Non-pigmented ciliary epithelial cell (primary cell): ENCODE measurements at regions not wholly inside any gene's neighbourhood (a gene's known extent, or its start where the extent isn't known, plus 50 kb on each side); places are given as distances from the start of the nearest gene placed in this dataset.

Experiments
- DNase-seq: peaks from one replicate; pipeline ENCODE4 v3.0.0-alpha.2; 2010; ENCODE audit warnings: low read depth

- DNase-seq = no peak
These were observed 255.8 kb downstream of the CYP26B1 start for GRCh38 chr2:71891719-71892422.

- no peak for DNase-seq
These were observed 256.5 kb downstream of the CYP26B1 start for GRCh38 chr2:71891155-71891554.

DNA sequence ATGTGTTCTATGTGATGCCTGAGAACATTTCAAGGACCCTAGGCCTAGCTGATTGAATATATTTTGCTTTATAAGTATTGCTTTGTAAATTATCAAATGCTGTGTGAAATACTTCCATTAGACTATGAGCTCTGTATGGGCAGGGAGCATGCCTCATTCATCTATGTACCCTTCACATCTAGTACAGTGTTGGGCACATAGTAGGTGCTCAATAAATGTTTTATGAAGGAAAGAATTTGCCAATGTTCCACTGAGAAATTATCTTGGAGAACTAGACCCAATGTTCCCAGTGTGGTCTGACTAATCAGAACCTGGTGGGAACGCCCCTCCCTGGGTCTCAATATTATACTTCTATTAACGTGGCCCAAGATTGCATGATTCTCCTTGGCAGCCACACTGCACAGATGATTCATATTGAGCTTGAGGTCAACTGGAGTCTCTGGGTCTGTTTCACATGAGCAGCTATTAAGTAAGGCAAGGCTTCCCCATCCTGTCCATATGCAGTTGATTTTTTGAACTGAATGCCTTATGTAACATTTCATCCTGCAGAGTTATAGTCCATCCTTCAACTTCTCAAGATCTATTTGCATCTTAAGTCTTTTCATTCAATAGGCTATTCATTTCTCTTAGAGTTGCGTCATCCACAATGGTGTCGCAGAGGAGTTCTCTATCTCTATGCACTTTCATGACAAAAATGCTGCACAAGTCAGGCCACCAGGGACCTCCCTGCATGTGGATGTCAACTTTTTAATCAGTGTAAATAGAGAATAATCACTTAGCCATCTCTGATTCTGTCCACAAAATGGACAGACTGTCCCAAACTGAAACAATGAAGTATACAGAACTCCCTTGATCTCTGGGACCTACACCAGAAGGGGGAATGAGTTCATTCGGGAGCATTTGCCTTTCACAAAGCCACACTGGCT lies 257.6 kb downstream of the CYP26B1 start:
- DNase-seq = peak; percentile 74

- no peak for DNase-seq
These were observed 258.8 kb downstream of the CYP26B1 start for GRCh38 chr2:71888751-71889445.

DNA sequence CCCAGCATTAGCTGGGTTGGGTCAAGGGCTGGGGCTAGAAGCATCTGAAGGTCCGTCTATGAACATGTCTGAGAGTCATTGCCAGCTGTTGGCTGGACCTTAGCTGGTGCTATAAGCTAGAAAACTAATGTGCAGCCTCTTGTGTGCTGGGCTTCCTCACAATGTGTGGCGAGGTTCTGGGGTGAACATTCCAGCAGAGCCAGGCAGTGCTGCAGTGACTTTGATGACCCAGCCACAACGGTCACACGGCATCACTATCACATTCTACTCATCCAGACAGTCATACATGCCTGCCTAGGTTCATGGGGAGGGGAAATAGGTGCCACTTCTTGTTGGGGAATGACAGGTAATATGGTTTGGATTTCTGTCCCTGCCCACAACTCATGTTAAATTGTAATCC lies 260.5 kb downstream of the CYP26B1 start:
- no peak for DNase-seq

DNA sequence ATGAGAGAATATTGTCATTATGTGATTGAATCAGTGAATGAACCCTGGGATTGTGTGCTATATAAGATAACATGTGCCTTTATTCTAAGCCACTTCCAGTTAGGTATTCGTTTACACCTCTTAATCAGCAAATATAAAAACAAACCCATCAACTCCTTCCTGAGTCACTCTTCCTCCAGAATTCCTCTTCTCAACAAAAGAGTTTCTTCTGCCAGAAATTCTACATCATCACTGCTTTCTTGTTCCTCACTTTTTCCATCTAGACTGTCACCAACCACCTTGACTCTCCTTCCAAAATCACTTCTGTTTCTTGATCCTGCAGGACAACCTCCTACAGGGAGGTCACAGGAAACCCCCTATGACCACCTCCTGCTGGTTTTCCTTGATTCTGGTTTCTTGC lies 261.4 kb downstream of the CYP26B1 start:
- DNase-seq = no peak

- DNase-seq = peak; percentile 36
These were observed 263.2 kb downstream of the CYP26B1 start for GRCh38 chr2:71884303-71885042.

DNA sequence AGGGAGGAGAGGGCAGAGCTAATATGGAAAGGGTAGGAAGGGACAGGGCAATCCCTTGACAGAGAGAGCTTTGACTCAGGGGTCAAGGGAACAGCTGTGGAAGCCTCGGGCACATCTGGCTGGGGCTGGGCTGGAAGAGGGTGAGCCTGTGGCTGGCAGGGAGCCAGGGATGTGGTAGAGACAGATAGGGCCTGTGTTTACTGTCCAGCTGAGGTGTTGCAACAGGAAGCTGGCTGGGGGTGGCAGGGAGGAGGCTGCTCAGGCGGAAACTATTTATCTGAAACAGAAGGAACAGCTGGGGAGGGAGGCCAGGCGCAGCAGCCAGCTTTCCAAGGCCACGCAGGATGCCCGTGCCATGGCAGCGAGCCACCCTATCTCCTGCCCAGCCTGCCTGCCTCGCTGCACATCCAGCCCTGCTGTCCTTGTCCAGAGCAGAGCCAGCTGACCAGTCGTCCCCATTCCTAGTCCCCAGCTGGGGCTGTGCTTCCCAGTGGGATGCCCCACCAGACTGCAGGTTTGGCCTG lies 264.7 kb downstream of the CYP26B1 start:
- DNase-seq = peak; percentile 55

DNA sequence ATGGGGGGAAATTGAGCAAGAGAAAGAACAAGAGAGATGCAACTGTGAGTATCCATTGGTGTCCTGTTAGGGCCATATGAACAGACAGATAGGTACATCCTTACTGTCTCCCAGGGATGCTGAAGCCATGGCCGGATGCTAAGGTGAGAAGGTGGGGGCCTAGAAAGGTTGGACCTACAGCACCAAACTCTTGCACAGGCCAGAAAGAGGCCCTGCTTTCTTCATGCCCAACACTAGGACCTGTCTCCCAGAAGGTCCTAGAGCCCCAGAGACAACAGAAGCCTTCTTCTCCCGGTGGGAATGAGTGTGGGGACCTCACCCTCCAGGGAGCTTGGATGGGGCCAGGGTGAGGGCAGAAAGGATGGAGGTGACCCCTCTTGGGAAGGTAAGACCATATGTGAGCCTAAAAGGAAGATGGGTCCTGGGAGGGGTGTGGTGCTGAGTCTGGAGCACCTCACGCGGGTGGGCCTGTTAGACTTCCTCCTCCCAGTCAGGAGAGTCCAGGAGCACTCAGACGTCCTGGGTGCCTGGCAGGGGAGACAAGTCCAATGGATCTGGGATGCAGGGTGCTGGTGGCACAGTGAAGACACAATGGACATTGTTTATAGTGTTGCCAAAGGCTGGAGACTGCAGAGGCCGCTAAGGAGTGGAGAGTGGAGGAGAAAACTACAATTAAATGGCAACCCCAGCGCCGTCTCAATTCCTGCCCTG lies 265.3 kb downstream of the CYP26B1 start:
- no peak for DNase-seq

DNA sequence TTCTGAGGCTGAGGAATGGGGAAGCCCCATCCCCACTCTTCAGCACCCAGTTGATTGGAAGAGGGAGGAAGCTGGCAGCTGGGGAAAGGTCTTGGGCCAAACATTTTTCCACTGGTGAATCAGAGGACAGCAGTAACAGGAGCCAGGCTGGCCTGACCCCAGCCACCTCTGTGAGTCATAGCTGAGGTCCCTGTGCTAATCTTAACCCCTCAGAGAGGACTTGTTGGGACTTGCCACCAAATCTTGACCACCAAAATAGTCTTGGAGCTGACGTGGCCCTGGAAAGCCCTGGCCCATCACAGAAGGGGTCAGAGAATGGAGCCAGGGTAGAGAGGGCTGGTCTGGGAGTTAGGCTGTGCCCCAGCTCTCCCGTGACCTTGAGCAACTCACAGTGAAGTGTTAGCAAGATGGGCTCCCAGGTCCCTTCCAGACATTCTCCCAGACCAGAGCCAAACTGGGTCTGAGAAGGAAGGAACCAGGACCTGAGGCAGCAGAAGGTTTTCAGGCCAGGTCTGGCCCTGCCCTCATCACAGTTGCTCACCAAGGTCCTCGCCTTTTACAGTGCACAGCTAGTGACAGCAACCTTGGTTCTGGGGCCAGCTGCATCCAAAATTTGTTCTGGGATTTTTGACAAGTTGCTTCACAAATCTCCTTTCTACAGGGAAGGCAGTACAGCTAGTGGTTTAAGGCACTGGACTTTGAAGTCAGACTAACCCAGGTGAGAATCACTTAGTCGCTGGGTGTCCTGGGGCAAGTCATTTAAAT lies 266.6 kb downstream of the CYP26B1 start:
- no peak for DNase-seq

GRCh38 chr2:71880287-71880686 lies 267.4 kb downstream of the CYP26B1 start:
- no peak for DNase-seq

GRCh38 chr2:71879509-71880184 lies 268.0 kb downstream of the CYP26B1 start:
- DNase-seq = no peak

DNA sequence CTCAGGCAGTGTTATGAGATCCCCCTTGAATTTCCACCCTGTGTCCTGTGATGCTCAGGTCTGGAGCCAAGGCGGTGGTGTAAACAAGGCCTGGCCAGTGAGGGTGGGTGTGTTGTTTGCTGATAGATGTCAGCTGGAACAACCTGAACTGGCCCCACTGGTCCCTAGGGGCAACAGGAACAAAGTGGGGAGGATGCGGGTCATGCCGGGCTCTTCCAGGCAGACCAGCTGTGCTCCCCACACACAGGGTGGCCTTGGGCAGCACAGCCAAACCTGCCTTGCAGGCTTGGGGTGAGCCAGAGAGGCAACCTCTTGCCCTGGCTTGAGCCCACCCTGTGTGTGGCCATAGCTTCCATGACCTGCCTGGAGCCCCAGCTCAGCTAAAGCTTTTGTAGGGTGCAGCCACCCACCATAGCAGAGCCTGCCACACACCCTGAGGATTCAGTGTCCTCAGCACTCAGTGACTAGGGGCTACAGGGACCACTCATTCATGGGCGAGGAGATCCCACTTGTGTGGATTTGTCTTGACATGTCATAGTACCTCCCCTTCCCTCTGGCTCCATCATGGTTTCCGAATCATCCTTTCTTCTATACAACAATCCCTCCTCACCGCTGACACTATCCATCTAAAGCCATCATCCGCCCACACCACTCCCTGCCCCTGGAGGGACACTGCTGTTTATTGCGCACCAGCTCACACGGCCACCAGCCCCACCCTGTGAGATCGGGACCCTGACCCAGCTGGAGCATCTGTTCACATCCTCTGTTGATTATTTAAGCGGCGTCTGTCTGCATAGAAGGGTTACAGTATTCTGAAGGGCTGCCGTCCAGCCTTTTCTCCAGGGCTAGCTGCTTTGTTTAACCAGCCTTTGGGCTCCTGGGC lies 268.8 kb downstream of the CYP26B1 start:
- no peak for DNase-seq

- DNase-seq = no peak
These were observed 270.0 kb downstream of the CYP26B1 start for GRCh38 chr2:71877636-71878035.

DNA sequence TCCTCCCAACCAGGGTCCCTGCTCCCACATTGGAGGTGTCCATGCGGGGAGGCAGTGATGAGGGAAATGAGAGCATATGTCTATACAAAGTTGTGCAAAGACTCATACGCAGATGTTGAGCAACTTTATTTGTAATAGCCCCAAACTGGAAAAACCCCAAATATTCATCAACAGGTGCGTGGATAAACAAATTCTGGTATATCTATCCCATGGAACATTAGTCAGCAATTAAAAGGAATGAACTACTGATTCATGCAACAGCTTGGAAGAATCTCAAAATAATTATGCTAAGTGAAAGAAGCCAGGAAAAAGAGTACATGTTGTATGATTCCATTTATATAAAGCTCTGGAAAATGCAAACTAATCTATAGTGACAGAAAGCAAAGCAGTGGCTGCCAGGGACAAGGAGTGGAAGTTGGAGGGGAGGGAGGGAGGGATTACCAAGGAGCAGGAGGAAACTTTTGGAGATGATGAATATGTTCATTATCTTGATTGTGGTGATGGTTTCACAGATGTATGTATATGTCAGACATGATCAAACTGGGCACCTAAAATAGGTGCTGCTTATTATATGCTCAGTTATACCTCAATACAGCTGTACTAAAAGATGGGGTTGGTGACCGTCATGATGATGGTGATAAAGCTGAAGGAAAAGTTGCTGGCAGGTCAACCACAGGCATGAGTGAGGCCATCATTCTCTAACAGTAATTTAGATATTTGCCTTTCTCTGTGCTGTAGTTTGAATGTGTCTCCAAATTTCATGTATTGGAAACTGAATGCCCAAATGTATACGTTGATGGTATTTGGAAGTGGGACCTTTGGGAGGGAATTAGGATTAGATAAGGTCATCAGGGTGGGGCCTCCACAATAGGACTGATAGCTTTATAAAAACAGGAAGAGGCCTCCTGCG lies 270.9 kb downstream of the CYP26B1 start:
- DNase-seq = no peak

- DNase-seq = no peak
These were observed 275.1 kb downstream of the CYP26B1 start for GRCh38 chr2:71872466-71873051.

DNA sequence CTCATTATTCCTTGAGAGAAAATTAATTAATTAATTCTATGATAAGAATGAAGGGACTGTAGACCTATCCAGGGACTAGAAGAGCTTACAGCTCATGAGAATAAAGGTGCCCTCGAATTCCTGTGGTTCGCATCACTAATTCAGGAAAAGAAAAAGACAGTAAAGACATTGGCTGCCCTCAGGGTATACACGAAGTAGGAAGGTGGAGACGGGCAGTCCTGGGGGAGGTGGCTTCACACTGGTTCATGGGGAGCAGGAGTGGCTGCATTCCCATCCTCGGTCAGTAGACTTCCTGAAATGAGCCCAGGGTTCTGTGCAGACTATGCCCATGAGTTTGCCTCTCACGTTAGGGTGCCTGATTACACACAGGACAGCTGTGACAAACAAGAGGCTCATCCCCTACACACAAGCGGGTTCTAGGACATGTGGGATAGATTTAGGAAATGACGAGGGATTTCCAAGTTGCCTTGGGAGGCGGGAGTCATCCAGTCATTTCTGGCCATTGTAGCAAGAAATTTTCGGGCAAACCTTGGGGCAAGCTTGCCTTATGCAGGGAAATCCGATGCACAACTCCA lies 282.2 kb downstream of the CYP26B1 start:
- DNase-seq = no peak
